Activated CD4-positive, alpha-beta T cell treated with anti-CD3 and anti-CD28 coated beads, Interleukin-2, amount 50 U/mL, for 4 hours (primary cell): ENCODE measurements at regions not wholly inside any gene's neighbourhood (a gene's known extent, or its start where the extent isn't known, plus 50 kb on each side); places are given as distances from the start of the nearest gene placed in this dataset.

Source experiments
- DNase-seq, 2 experiments: peaks; one replicate each; pipeline ENCODE4 v3.0.0-alpha.2; 2020

DNA sequence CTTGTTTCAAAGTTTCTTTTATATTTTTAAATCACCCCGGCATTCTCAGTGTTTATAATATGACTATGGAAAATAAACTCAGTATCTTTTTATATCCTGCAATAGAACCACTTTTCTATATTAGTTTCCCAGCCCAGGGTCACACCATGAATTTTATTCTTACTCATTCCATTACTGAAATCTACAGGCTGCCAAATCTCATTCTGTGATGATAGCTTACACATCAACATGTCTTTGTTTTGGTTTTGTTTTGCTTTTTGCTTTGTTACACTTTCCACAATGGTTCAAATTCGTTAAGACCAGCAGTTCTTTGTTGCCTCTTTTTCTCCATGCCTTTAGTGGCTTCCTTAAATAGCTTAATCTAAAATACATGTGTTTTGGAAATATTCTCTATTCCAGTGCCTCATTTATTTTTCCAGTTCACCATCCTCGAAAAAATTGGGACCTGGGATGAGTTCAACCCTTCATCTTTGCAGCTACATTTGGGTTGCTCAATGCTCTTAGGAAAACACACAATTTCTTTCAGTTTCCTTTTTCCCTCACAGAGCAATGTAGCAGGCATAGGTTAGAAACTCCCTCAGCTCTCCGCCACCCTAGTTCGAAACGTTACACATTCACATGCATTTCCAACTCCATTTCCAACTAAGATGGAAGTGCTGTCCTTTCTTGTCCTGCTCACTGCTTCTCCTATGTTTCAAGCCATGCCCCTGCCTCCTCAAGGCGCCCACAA, 1146.3 kb downstream of the MAT2B start:
- no peak for DNase-seq

- DNase-seq = no peak
These were observed 1146.8 kb downstream of the MAT2B start for GRCh38 chr5:164652276-164652660.

GRCh38 chr5:164663198-164663989, 1158.0 kb downstream of the MAT2B start:
- no peak for DNase-seq

DNA sequence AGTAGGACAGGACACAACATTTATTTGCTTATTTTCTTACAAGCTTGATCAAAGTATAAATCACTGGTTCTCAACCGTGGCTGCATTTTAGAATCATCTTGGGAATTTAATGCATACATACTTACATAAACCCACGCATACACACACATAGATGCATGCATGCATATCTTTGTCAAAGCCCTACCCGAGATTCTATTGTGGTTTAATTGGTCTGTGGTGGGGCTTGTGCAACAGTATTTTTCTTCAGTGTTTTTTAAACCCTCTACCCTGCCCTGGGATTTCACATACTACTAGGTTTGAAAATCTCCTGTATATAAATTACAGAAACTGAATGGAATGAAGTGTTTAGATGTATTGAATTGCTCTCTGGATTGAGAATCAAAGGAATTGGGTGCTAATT, 1166.2 kb downstream of the MAT2B start:
- no peak for DNase-seq

DNA sequence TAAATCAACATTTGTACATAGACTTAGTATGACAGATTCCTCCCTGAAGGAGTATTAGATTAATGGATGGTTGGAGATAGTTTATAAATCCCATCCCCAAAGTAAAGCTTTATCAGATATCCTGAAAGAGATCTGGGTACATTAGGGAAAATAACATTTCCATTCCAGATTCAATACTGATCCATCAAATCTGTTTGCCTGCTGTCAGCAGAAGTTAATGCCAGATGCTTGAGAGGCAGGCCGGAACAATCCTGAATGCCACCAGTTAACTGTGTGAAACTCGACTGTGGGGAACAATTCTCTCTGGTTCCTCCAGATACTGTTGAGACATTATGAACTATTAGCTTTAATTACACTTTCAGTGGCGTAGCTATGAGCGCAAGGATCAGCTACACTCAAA, 1166.8 kb downstream of the MAT2B start:
- DNase-seq = no peak

DNA sequence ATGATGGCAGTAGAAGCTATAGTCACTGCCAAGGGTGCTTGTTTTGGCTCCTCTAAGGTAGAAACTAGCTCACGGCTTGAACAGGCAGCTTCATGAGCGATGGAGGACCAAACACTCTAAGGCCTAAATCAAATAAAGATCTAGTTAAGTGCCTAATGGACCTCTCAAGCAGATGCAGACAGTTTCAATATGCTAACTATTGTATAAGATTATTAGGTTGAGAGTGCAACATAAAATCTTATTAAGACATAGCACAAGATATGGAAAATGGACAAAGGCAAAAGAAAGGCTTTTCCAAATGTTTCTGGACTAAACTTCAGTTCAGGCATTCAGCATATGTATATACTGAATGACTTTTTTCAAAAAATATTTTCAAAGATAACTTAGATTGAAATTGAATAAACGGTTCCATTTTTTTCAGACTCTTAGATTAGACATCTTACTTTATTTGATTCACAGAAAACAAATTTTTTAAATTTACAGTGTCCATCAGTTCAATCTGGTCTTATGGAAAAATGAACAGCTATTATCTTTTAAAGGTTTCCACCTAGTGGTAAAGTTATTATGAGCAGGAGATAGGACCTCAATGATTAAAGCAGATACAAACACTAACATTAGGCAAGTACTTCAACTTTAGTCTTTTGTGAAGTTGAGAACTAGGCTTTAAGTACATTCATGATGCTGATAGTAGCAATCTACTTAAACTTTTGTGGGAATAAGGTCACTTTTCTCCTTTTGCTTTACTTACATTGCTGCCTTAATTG, 1167.7 kb downstream of the MAT2B start:
- DNase-seq = no peak

DNA sequence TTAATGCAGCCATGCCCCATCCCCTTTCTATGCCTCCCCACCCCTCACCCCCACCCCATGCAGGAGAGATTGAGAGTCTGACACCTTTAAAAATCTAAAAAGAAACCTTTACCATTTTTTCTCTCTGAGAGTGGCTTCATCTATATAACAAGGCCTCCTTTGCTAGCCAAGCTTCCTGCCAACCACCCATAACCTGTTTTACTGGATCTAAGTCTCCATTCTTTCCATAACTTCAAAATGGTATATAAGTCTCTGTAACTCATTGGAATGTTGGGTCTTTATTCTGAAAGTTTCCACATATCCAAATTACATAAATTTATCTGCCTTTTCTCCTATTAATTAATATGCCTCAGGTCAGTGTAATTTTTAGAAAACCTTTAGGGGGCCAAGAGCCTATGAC, 1174.0 kb downstream of the MAT2B start:
- DNase-seq = no peak

DNA sequence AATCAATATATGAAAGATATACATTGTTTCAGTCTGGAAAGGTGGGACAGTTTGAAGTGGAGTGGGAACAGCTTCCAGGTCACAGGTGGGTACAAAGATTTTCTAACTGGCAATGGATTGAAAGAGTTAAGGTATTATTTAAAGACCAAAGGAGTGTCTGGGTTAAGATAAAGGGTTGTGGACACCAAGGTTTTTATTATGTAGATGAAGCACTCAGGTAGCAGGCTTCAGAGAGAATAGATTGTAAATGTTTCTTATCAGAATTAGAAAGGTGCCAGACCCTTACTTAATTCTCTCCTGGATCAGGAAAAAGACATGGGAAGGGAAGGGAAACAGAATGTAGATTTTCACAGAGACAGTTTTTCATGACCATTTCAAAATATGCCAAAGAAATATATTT, 1174.8 kb downstream of the MAT2B start:
- no peak for DNase-seq

DNA sequence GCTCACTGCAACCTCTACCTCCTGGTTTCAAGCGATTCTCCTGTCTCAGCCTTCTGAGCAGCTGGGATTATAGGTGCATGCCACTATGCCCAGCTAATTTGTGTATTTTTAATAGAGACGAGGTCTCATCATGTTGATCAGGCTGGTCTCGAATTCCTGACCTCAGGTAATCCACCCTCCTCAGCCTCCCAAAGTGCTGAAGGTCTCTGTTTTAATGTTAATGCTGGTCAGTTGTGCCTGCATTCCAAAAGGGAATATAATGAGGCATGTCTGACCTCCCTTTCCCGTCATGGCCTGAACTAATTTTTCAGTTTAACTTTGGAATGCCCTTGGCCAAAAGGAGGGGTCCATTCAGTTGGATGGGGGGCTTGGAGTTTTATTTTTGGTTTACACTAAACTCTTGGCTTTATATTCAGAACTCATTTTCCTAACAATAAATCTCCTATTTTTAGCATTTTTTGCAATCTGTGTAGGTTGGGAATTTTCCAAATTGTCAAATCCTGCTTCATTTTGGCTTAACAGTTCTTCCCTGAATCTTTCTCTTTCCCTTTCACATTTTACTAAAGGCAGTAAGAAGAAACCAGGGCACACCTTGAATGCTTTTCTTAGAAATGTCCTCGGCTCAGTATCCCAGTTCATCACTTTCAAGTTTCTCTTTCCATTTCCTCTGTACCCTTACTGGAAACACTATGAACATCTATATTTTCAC, 1175.5 kb downstream of the MAT2B start:
- no peak for DNase-seq

DNA sequence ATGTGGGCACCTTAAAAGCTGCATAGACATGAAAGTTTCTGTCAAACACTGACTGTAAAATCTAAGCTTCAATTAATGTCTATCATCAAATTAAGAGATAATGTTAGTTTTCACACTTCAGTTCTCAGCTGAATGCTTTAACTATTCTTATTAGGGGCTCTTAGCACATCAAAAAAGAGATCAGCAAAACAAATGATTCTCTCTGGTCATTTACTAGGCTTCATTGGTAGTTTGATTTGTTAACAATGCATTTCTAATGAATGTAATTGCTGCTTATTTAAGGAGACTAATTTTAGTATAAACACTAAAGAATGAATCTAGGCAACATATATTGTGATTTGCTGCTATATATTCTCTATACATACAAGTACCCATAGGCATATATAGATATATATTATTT, 1182.0 kb downstream of the MAT2B start:
- no peak for DNase-seq

DNA sequence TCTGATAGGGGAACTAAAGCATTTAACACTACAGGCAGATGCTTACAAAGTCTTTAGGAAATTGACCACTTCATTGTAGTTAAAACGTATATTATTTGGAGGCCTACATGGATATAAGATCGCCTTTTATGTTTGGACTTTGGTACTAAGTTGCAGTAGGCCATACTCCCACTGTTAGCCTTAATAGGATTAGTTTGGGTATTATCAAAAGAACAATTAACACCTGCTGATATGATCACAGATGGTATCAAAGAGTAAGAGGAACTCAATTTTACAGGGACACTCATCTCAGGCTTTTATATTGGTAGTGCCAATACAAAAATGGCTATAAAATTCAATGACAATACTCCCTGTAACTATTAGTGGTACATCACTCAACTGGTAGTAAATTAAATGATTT, 1183.0 kb downstream of the MAT2B start:
- DNase-seq = no peak

DNA sequence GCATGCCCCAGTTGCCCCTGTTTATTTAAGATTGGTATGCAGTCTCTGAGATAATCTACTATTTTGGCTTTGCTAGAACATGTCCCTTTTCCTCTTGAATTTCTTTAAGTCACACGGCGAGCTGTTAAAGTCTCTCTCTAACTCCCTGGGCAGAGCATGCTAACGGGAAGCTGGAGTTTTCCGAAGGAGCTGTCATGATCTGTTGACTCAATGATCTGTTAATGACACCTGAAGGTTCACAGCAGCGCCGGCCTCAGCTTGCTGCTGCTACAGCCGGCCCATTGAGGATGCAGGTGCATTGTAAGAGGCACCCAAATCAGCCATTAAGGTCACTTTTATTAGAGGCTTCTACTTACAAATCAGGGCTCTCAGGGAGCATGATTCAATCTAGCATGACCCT, 1203.4 kb downstream of the MAT2B start:
- no peak for DNase-seq

- no peak for DNase-seq
These were observed 1208.3 kb downstream of the MAT2B start for GRCh38 chr5:164713682-164714081.

DNA sequence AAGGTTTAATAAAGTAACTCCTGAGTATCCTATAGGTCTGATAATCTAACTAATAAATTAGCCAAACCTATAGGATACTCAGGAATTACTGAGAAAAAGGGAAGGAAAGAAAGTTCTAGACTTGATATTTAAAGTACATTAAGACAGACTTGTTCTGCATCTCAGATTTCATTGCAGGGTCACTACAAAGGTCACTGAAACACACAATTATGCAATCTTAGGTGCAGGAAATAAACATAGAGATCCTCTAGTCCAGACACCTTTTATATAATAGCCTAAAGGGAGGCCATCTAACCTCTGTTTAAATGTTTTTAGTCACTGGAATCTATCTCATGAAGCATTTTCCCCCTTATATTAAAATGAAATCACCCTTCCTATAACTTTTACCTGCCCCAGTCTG, 1215.7 kb downstream of the MAT2B start:
- DNase-seq = no peak

- no peak for DNase-seq
These were observed 1216.2 kb downstream of the MAT2B start for GRCh38 chr5:164721656-164722055.

DNA sequence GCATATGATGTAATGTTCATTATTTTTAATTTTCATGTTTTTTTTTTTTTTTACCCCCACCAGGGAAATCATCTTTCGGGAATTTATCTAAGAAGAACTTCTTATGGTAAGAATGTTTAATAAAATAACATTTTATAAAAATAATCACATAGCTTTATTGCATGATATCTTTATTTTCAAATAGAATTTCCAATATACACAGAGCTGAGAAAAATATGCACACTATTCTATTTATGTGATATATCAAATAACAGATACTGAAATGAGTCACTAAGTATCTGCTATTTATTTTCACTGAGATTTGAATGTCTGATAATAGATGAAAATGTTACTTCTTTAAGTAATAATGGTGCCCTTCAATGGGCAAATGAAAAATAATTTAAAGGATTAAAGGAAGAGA, 1217.3 kb downstream of the MAT2B start:
- DNase-seq = no peak

DNA sequence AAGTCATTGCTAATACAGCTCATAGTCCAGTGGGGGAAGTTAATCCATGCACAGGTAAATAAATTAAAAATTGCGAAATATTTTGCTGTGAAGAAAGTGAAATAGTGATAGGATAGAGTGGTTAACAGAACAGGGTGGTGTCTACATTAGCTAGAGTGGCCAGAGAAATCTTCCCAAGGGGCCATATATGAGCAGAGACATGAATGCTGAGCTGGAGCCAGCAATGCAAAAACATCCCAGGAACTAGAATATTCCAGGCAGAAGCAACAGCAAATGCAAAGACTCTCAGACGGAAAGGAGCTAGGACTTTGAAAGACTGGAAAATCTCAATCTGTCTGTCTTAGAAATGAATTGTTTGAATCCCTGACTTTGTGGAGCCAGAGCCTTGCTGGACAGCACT, 1221.6 kb downstream of the MAT2B start:
- no peak for DNase-seq

- DNase-seq = no peak
These were observed 1223.3 kb downstream of the MAT2B start for GRCh38 chr5:164728733-164729132.

DNA sequence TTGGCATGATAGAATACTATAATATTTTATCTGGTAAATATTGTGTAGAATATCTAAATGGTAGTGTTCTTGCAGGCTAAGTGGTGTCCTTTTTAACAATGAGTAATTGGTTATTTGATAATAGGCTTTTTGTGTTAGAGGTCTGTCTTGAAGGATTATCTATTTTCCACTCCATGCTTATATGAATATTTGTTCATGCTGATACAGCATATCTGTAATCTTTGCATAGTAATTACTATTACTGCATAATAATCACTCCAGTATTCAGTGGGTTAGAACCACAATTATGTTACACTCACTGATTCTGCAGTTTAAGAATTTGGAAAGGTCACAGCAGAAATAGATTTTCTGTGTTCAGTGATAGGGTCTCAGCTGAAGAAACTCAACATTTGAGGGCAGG, 1229.9 kb downstream of the MAT2B start:
- no peak for DNase-seq

GRCh38 chr5:164741376-164741775, 1236.0 kb downstream of the MAT2B start:
- DNase-seq = no peak

DNA sequence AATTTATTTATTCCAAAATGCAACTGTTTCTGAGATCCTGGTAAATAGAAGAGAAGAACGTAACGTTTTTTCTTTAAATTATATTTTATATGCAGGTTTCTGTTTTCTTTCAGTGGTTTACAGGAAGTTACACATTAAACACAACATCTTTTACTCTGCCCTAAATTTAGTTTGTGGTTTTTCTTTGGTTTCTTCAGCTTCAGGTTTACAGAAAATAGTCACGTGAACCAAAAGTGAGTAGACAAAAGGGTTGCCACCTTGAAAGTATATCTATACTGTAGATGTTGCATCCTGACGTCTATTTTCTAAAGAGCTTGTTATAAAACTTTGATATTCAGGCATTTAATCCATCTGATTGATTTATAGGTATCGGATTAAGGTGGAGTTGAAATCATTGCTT, 1236.6 kb downstream of the MAT2B start:
- no peak for DNase-seq

DNA sequence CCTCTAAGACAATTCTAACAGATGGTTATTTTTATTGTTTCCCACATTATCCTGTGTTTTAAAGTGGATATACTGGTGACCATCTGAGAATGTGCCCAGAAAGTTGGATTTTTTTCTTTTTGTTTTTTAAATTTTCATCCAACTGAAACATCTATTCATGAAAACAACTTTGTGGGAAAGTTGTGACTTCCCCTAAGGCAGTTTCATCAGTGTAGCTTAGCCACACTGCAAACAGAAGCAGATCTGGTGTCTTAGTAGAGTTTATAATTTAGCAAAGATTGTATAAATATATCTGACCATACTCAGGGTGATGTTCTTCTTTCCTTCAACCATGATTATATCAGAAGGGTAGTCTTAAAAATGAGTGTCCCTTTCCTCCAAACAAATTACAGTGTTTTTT, 1241.3 kb downstream of the MAT2B start:
- no peak for DNase-seq

DNA sequence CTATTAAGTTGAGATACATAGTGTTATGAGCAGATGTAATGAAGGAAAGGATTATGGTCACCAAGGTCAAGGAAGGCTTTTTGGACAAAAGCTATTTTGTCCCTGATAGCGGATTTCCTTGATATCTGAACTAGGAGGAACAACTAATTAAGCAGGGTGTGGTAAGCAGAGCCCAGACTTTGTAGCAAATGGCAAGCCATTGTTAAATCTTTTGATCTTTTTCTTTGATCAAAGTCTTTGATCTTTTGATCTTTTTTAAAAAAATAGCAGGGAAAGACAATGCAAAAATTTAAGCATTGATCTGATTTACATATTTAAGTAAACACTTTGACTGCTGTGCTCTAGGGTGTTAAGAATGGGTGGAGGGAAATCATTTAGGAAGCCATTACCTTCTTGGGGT, 1242.0 kb downstream of the MAT2B start:
- DNase-seq = no peak
